GM12875 (cell line): ENCODE measurements at regions not wholly inside any gene's neighbourhood (a gene's known extent, or its start where the extent isn't known, plus 50 kb on each side); places are given as distances from the start of the nearest gene placed in this dataset.
A peak's percentile ranks its signal among the peaks of the same experiment; 100 is the strongest.

ENCODE experiments used
- H3K4me3 ChIP-seq: one replicate; pipeline ENCODE4 v1.5.1; 2011; ENCODE audit warnings: low read depth, low read length, control low read depth
- CTCF ChIP-seq: IDR thresholded peaks from 2 replicates; pipeline ENCODE4 v1.5.1; 2011; ENCODE audit warnings: low read depth, mild to moderate bottlenecking, control low read depth, inconsistent platforms, low read length, moderate library complexity, borderline replicate concordance; ENCODE audit not compliant: insufficient read depth

GRCh38 chr2:49788300-49788699 is 634.0 kb upstream of the FSHR start:
- H3K4me3 ChIP-seq = no peak overlapping the region
- no peak for TF ChIP-seq CTCF

DNA sequence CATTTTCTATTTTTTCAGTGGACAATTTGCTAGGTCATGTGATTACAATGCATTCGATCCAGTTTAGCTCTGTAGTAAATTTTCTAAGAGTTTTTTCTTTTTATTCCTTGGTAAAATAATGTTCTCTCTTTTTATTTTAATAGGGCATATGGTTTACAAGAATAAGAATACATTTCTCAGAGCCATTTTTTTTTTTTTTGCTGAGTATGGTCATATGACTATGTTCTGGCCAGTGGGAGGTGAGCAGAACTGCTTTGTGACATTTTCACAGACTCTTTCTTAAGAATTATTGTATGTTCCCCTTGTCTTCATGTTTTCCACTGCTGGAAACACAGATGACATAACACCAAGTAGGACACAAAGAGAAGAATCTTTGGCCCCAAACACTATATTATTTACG is 626.6 kb upstream of the FSHR start:
- TF ChIP-seq CTCF = no peak

GRCh38 chr2:49772299-49772970 is 618.1 kb upstream of the FSHR start:
- TF ChIP-seq CTCF = no peak
- H3K4me3 ChIP-seq = no peak overlapping the region

More for the DNA sequence above, 626.6 kb upstream of the FSHR start:
- H3K4me3 ChIP-seq = no peak overlapping the region

GRCh38 chr2:49770919-49771318 is 616.6 kb upstream of the FSHR start:
- peak; percentile 54; the same call in 1 of the 2 replicates for TF ChIP-seq CTCF
- no peak overlapping the region for H3K4me3 ChIP-seq

GRCh38 chr2:49767316-49767715 is 613.0 kb upstream of the FSHR start:
- TF ChIP-seq CTCF = no peak
- no peak overlapping the region for H3K4me3 ChIP-seq

DNA sequence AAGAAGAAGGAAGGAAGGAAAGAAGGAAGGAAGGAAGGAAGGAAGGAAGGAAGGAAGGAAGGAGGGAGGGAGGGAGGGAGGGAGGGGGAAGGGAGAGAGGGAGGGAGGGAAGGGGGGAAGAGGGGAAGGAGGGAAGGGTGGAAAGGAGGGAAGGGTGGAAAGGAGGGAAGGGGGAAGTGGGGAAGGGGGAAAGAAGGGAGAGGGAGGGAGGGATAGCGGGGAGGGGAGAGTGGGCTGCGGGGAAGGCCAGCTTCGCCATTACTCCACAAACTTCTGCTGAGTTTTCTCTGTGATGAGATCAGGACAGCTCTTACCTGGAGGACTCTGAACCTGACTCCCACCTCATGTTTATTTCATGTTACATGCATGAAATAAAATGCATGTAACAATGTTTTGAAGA is 601.5 kb upstream of the FSHR start:
- no peak for TF ChIP-seq CTCF
- no peak overlapping the region for H3K4me3 ChIP-seq

GRCh38 chr2:49754381-49754780 is 600.1 kb upstream of the FSHR start:
- H3K4me3 ChIP-seq = no peak overlapping the region
- TF ChIP-seq CTCF = no peak
